Spleen (tissue), 11 donors: ENCODE measurements at regions not wholly inside any gene's neighbourhood (a gene's known extent, or its start where the extent isn't known, plus 50 kb on each side); places are given as distances from the start of the nearest gene placed in this dataset.
A peak's percentile ranks its signal among the peaks of the same experiment; 100 is the strongest.

ENCODE experiments used
- DNase-seq: peaks from one replicate; pipeline ENCODE4 v3.0.0-alpha.2; 2020
- H3K27ac ChIP-seq, 8 donors: fragments of 200-600 bp; sonication (generic) in 7 of 8; 1 replicate in 4 of 8; 2 replicates in 4 of 8; pipeline versions ENCODE4 v1.5.0 to v1.8.0; 2016 to 2021; ENCODE audit warnings: inconsistent platforms in 4 of 8, mild to moderate bottlenecking in 4 of 8, moderate library complexity in 1 of 8
- H3K27me3 ChIP-seq, 7 donors: fragments of 200-600 bp; sonication (generic) in 6 of 7; replicated peaks in 1 of 7; 1 replicate in 4 of 7; 2 replicates in 3 of 7; pipeline versions ENCODE4 v1.5.0 to v1.8.0; 2016 to 2021; ENCODE audit warnings: inconsistent platforms in 3 of 7, mild to moderate bottlenecking in 1 of 7
- H3K36me3 ChIP-seq, 6 donors: fragments of 200-600 bp; sonication (generic) in 5 of 6; 1 replicate in 4 of 6; 2 replicates in 2 of 6; pipeline versions ENCODE4 v1.5.0 to v1.8.0; 2016 to 2021; ENCODE audit warnings: inconsistent platforms in 2 of 6
- H3K4me1 ChIP-seq, 6 donors: fragments of 200-600 bp; sonication (generic) in 5 of 6; 1 replicate in 3 of 6; 2 replicates in 3 of 6; pipeline versions ENCODE4 v1.5.0 to v1.8.0; 2016 to 2021; ENCODE audit warnings: inconsistent platforms in 3 of 6
- H3K4me3 ChIP-seq, 8 donors: fragments of 200-600 bp; sonication (generic) in 7 of 8; 1 replicate in 4 of 8; 2 replicates in 4 of 8; pipeline versions ENCODE4 v1.5.0 to v1.8.0; 2016 to 2021; ENCODE audit warnings: inconsistent platforms in 4 of 8, mild to moderate bottlenecking in 4 of 8, moderate library complexity in 2 of 8
- H3K9me3 ChIP-seq, 8 donors: fragments of 200-600 bp; sonication (generic) in 7 of 8; 1 replicate in 4 of 8; 2 replicates in 4 of 8; pipeline versions ENCODE4 v1.5.0 to v1.8.0; 2016 to 2021; ENCODE audit warnings: inconsistent platforms in 4 of 8
- CTCF ChIP-seq, 11 experiments: fragments of 200-600 bp in 7 of 11; fragments of 450-650 bp in 4 of 11; sonication (generic) in 4 of 11; IDR thresholded peaks in 8 of 11; conservative IDR thresholded peaks in 3 of 11; 1 replicate in 7 of 11; 2 replicates in 4 of 11; pipeline versions ENCODE4 v1.4.0 to v1.8.0; 2016 to 2021; ENCODE audit warnings: antibody characterized with exemption in 11 of 11, inconsistent platforms in 4 of 11, mild to moderate bottlenecking in 1 of 11
- POLR2A ChIP-seq, 3 donors: fragments of 450-650 bp; IDR thresholded peaks; one replicate each; pipeline ENCODE4 v1.5.1; 2017; ENCODE audit warnings: antibody characterized with exemption in 3 of 3, mild to moderate bottlenecking in 1 of 3
- POLR2AphosphoS5 ChIP-seq, 3 donors: sonication (generic); formaldehyde crosslinking; IDR thresholded peaks; one replicate each; pipeline ENCODE4 v1.5.1; 2017; ENCODE audit warnings: antibody characterized with exemption in 3 of 3
- WGBS, 5 donors: extraction: QIAGEN DNeasy Blood & Tissue Kit in 3 of 5; methylation state at CpG; one replicate each; pipeline versions ENCODE4 v1.1.5 to v1.1.7; 2013 to 2018; 5-methylcytosine and 5-hydroxymethylcytosine counted together
- intact Hi-C: fragments of 100-400 bp; cut with DNase I; formaldehyde crosslinking; loops from one replicate; pipeline ENCODE4 v1.15.0; 2023; ENCODE audit warnings: low total_unique reads
- donor health status: healthy with polysubstance abuse.
- donor health status: DM: no; HTN: no; CAD: no; lungs with moderate emphysema.
- donor health status: DM: no; HTN: no; CAD: no.
- donor health status: Bipolar disorder and iron deficiency.
- donor health status: healthy.
- donor health status: DM: no; HTN: no; CAD: no.
- donor health status: DM: yes; HTN: yes; CAD: no.

- DNase-seq: no peak
- no peaks in the 10 kb centered on the region for H3K36me3 ChIP-seq
- intact Hi-C loops: no loop called here
- H3K27ac ChIP-seq: peak overlapping the region in 3 of 8 donors; percentile 16 to 21 (median 16)
- H3K27me3 ChIP-seq: no peaks in the 10 kb centered on the region
- WGBS, 5 donors: 33 to 49% (median 36%) methylated on average over 3 of the region's 3 CpGs
- no peaks in the 10 kb centered on the region for H3K9me3 ChIP-seq
- peaks cover 0 to 15% (median 0%) of the 10 kb centered on the region in 6 donors for H3K4me1 ChIP-seq
- TF ChIP-seq POLR2AphosphoS5 (IDR thresholded peaks at IDR 0.05) (no peak), CTCF (IDR thresholded peaks at IDR 0.05 in 8 of 11, conservative IDR thresholded peaks at IDR 0.05 in 3 of 11) (no peak), POLR2A (IDR thresholded peaks at IDR 0.05) (no peak)
- no peak overlapping the region for H3K4me3 ChIP-seq
These were observed 1173.1 kb upstream of the ZEB2 start for GRCh38 chr2:145692971-145693478.

- WGBS, 5 donors: 75 to 89% (median 86%) methylated on average over 5 of the region's 5 CpGs
- intact Hi-C loops: no loop called here
- peaks cover 0 to 24% (median 3%) of the 10 kb centered on the region in 6 donors for H3K4me1 ChIP-seq
- DNase-seq: no peak
- no peaks in the 10 kb centered on the region for H3K27me3 ChIP-seq
- H3K36me3 ChIP-seq: no peaks in the 10 kb centered on the region
- TF ChIP-seq POLR2A (IDR thresholded peaks at IDR 0.05): no peak
- TF ChIP-seq POLR2AphosphoS5 (IDR thresholded peaks at IDR 0.05): no peak
- no peak for TF ChIP-seq CTCF (IDR thresholded peaks at IDR 0.05 in 8 of 11, conservative IDR thresholded peaks at IDR 0.05 in 3 of 11)
- H3K9me3 ChIP-seq: no peaks in the 10 kb centered on the region
- H3K27ac ChIP-seq: no peak overlapping the region
- no peak overlapping the region for H3K4me3 ChIP-seq
These were observed 1171.7 kb upstream of the ZEB2 start for GRCh38 chr2:145691659-145692058.

GRCh38 chr2:145690183-145690778 lies 1170.4 kb upstream of the ZEB2 start:
- Histone ChIP-seq H3K36me3 (no peaks in the 10 kb centered on the region), H3K4me1 (peaks cover 0 to 24% (median 3%) of the 10 kb centered on the region in 6 donors), H3K4me3 (no peak overlapping the region), H3K9me3 (no peaks in the 10 kb centered on the region), H3K27ac (no peak overlapping the region), H3K27me3 (no peaks in the 10 kb centered on the region)
- WGBS, 5 donors: 71 to 90% (median 82%) methylated on average over 5 of the region's 5 CpGs
- intact Hi-C loops: no loop called here
- TF ChIP-seq POLR2AphosphoS5 (IDR thresholded peaks at IDR 0.05): no peak
- TF ChIP-seq CTCF (IDR thresholded peaks at IDR 0.05 in 8 of 11, conservative IDR thresholded peaks at IDR 0.05 in 3 of 11): no peak
- TF ChIP-seq POLR2A (IDR thresholded peaks at IDR 0.05): no peak
- DNase-seq: no peak

GRCh38 chr2:145689277-145689676 lies 1169.4 kb upstream of the ZEB2 start:
- no peak for DNase-seq
- H3K4me1 ChIP-seq: peaks cover 0 to 24% (median 3%) of the 10 kb centered on the region in 6 donors
- WGBS, 5 donors: 93 to 98% (median 93%) methylated on average over 2 of the region's 2 CpGs
- no peak for TF ChIP-seq POLR2AphosphoS5 (IDR thresholded peaks at IDR 0.05)
- TF ChIP-seq POLR2A (IDR thresholded peaks at IDR 0.05): no peak
- no peak overlapping the region for H3K4me3 ChIP-seq
- intact Hi-C loops: no loop called here
- H3K27ac ChIP-seq: no peak overlapping the region
- H3K27me3 ChIP-seq: no peaks in the 10 kb centered on the region
- H3K36me3 ChIP-seq: no peaks in the 10 kb centered on the region
- no peaks in the 10 kb centered on the region for H3K9me3 ChIP-seq
